MM.1S (cell line): ENCODE measurements at regions not wholly inside any gene's neighbourhood (a gene's known extent, or its start where the extent isn't known, plus 50 kb on each side); places are given as distances from the start of the nearest gene placed in this dataset.

ENCODE experiments used
- EZH2 ChIP-seq: fragments of 300-600 bp; sonication (generic); optimal IDR thresholded peaks from 2 replicates; pipeline ENCODE3; 2017; ENCODE audit warnings: low read depth, mild to moderate bottlenecking, antibody characterized with exemption, low read length, mixed read lengths
- TF ChIP-seq, protein P1 (sequence below): fragments of 300-600 bp; sonication (generic); IDR thresholded peaks from 2 replicates; pipeline ENCODE4 v1.5.1; 2016; ENCODE audit warnings: antibody characterized with exemption, low read length, mixed read lengths

DNA sequence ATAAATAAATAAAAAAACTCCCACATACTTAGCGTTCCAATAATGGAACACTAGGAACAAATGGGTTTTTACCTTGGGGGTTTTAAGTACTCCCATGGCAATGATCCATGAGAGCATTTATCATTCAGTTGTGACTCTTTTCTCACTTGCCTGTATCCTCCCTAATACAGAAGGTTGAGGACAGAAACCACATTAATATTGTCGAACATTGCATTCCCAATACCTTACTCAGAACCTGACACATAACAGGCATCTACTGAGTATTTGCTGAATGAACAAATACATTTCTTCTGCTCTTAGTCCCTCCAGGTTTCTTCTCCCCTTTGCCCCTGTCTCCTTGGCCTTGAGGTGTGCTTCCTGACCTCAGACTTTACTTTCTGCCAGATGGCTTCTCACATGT is 175.9 kb downstream of the CEMIP2 start:
- TF ChIP-seq, protein P1, sequence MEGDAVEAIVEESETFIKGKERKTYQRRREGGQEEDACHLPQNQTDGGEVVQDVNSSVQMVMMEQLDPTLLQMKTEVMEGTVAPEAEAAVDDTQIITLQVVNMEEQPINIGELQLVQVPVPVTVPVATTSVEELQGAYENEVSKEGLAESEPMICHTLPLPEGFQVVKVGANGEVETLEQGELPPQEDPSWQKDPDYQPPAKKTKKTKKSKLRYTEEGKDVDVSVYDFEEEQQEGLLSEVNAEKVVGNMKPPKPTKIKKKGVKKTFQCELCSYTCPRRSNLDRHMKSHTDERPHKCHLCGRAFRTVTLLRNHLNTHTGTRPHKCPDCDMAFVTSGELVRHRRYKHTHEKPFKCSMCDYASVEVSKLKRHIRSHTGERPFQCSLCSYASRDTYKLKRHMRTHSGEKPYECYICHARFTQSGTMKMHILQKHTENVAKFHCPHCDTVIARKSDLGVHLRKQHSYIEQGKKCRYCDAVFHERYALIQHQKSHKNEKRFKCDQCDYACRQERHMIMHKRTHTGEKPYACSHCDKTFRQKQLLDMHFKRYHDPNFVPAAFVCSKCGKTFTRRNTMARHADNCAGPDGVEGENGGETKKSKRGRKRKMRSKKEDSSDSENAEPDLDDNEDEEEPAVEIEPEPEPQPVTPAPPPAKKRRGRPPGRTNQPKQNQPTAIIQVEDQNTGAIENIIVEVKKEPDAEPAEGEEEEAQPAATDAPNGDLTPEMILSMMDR = no peak
- TF ChIP-seq EZH2 = no peak
